ENCODE measurements at regions not wholly inside any gene's neighbourhood (a gene's known extent, or its start where the extent isn't known, plus 50 kb on each side); places are given as distances from the start of the nearest gene placed in this dataset.
A peak's percentile ranks its signal among the peaks of the same experiment; 100 is the strongest.
"Not testable (repeated sequence)": the region's sequence is repeated elsewhere in the genome, so short reads cannot be mapped to it uniquely, and the experiment has no call there.

GRCh38 chr5:20370061-20370460 is 382.1 kb upstream of the CDH18 start:
- no peak for DNase-seq

- DNase-seq = no peak
Measured at GRCh38 chr5:20369518-20369885, 381.5 kb upstream of the CDH18 start.

GRCh38 chr5:20368571-20369517 is 380.8 kb upstream of the CDH18 start:
- DNase-seq = no peak

- DNase-seq = no peak
Measured at GRCh38 chr5:20367178-20367577, 379.2 kb upstream of the CDH18 start.

- no peak for DNase-seq
Measured at GRCh38 chr5:20360263-20360662, 372.3 kb upstream of the CDH18 start.

GRCh38 chr5:20359377-20359776 is 371.4 kb upstream of the CDH18 start:
- DNase-seq = no peak

- no peak for DNase-seq
Measured at GRCh38 chr5:20353499-20353898, 365.5 kb upstream of the CDH18 start.

- no peak for DNase-seq
Measured at GRCh38 chr5:20351849-20352248, 363.8 kb upstream of the CDH18 start.

- no peak for DNase-seq
Measured at GRCh38 chr5:20348321-20348720, 360.3 kb upstream of the CDH18 start.

- no peak for DNase-seq
Measured at GRCh38 chr5:20347334-20347733, 359.3 kb upstream of the CDH18 start.

- no peak for DNase-seq
Measured at GRCh38 chr5:20340126-20340525, 352.1 kb upstream of the CDH18 start.

GRCh38 chr5:20335978-20336377 is 348.0 kb upstream of the CDH18 start:
- no peak for DNase-seq

- DNase-seq = no peak
Measured at GRCh38 chr5:20331826-20332225, 343.8 kb upstream of the CDH18 start.

GRCh38 chr5:20323323-20323722 is 335.3 kb upstream of the CDH18 start:
- no peak for DNase-seq

- DNase-seq = no peak
Measured at GRCh38 chr5:20307391-20307790, 319.4 kb upstream of the CDH18 start.

- no peak for DNase-seq
Measured at GRCh38 chr5:20305463-20305862, 317.5 kb upstream of the CDH18 start.

- not testable (repeated sequence) for DNase-seq
Measured at GRCh38 chr5:20304570-20304969, 316.6 kb upstream of the CDH18 start.

GRCh38 chr5:20300110-20300509 is 312.1 kb upstream of the CDH18 start:
- DNase-seq = no peak

GRCh38 chr5:20294696-20295095 is 306.7 kb upstream of the CDH18 start:
- no peak for DNase-seq

- DNase-seq = no peak
Measured at GRCh38 chr5:20291766-20292165, 303.8 kb upstream of the CDH18 start.

- DNase-seq = no peak
Measured at GRCh38 chr5:20287640-20288039, 299.6 kb upstream of the CDH18 start.

- DNase-seq = peak; percentile 12
Measured at GRCh38 chr5:20286512-20286911, 298.5 kb upstream of the CDH18 start.

GRCh38 chr5:20276959-20277263 is 288.9 kb upstream of the CDH18 start:
- DNase-seq = no peak

GRCh38 chr5:20276061-20276958 is 288.3 kb upstream of the CDH18 start:
- DNase-seq = peak; percentile 15

Measured in amniotic stem cell (primary cell).